ENCODE measurements at regions not wholly inside any gene's neighbourhood (a gene's known extent, or its start where the extent isn't known, plus 50 kb on each side); places are given as distances from the start of the nearest gene placed in this dataset.

DNA sequence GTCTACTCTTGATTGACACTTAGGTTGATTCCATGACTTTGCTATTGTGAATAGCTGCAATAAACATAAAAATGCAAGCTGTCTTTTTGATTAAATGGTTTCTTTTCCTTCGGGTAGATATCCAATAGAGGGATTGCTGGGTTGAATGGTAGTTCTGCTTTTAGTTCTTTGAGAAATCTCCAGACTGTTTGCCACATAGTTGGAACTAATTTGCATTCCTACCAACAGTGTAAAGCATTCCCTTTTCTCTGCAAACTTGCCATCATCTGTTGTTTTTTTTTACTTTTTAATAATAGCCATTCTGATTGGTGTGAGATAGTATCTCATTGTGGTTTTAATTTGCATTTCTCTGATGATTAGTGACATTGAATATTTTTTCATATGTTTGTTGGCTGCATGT lies 122.2 kb upstream of the PRKG2 start (continued):
- TF ChIP-seq TAF1 (IDR thresholded peaks at IDR 0.05; ENCODE audit: borderline replicate concordance, low read depth, low read length) = no peak
- no peak for TF ChIP-seq RXRA (IDR thresholded peaks at IDR 0.05; ENCODE audit: borderline replicate concordance, low read depth)
- TF ChIP-seq, protein P1, sequence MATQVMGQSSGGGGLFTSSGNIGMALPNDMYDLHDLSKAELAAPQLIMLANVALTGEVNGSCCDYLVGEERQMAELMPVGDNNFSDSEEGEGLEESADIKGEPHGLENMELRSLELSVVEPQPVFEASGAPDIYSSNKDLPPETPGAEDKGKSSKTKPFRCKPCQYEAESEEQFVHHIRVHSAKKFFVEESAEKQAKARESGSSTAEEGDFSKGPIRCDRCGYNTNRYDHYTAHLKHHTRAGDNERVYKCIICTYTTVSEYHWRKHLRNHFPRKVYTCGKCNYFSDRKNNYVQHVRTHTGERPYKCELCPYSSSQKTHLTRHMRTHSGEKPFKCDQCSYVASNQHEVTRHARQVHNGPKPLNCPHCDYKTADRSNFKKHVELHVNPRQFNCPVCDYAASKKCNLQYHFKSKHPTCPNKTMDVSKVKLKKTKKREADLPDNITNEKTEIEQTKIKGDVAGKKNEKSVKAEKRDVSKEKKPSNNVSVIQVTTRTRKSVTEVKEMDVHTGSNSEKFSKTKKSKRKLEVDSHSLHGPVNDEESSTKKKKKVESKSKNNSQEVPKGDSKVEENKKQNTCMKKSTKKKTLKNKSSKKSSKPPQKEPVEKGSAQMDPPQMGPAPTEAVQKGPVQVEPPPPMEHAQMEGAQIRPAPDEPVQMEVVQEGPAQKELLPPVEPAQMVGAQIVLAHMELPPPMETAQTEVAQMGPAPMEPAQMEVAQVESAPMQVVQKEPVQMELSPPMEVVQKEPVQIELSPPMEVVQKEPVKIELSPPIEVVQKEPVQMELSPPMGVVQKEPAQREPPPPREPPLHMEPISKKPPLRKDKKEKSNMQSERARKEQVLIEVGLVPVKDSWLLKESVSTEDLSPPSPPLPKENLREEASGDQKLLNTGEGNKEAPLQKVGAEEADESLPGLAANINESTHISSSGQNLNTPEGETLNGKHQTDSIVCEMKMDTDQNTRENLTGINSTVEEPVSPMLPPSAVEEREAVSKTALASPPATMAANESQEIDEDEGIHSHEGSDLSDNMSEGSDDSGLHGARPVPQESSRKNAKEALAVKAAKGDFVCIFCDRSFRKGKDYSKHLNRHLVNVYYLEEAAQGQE (IDR thresholded peaks at IDR 0.05; ENCODE audit: low read depth, low read length) = no peak
- TF ChIP-seq, protein P2, sequence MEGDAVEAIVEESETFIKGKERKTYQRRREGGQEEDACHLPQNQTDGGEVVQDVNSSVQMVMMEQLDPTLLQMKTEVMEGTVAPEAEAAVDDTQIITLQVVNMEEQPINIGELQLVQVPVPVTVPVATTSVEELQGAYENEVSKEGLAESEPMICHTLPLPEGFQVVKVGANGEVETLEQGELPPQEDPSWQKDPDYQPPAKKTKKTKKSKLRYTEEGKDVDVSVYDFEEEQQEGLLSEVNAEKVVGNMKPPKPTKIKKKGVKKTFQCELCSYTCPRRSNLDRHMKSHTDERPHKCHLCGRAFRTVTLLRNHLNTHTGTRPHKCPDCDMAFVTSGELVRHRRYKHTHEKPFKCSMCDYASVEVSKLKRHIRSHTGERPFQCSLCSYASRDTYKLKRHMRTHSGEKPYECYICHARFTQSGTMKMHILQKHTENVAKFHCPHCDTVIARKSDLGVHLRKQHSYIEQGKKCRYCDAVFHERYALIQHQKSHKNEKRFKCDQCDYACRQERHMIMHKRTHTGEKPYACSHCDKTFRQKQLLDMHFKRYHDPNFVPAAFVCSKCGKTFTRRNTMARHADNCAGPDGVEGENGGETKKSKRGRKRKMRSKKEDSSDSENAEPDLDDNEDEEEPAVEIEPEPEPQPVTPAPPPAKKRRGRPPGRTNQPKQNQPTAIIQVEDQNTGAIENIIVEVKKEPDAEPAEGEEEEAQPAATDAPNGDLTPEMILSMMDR (IDR thresholded peaks at IDR 0.05) = no peak

GRCh38 chr4:81335122-81335912 lies 120.3 kb upstream of the PRKG2 start:
- no peaks in the 10 kb centered on the region for H3K9me2 ChIP-seq
- H3K36me3 ChIP-seq (replicated peaks in 1 of 2; ENCODE audit: control insufficient read depth in 1 of 2, insufficient read depth in 2 of 2, low read length in 1 of 2) = no peaks in the 10 kb centered on the region
- H3K4me3 ChIP-seq (ENCODE audit: low read depth in 2 of 2, low read length in 1 of 2) = no peak overlapping the region
- no peaks in the 10 kb centered on the region for H3K27me3 ChIP-seq (ENCODE audit: insufficient read depth)
- WGBS (ENCODE audit: low lambda C conversion rate) = 2% methylated on average over 5 of the region's 5 CpGs
- H3K27ac ChIP-seq (ENCODE audit: low read depth in 2 of 2, low read length in 1 of 2) = no peak overlapping the region
- H3K4me1 ChIP-seq (ENCODE audit: control insufficient read depth in 1 of 2, insufficient read depth in 2 of 2, low read depth in 1 of 2, low read length in 1 of 2) = no peaks in the 10 kb centered on the region
- DNase-seq = no peak
- H3K9ac ChIP-seq = no peak overlapping the region
- no peaks in the 10 kb centered on the region for H4K20me1 ChIP-seq (ENCODE audit: insufficient read depth)
- TF ChIP-seq EP300 (IDR thresholded peaks at IDR 0.05; ENCODE audit: borderline replicate concordance in 1 of 2, low read depth in 1 of 2, low read length in 1 of 2) = no peak
- TF ChIP-seq TCF12 (IDR thresholded peaks at IDR 0.05) = no peak
- TF ChIP-seq FOXM1 (IDR thresholded peaks at IDR 0.05; ENCODE audit: low read depth) = no peak
- TF ChIP-seq, protein P1 (IDR thresholded peaks at IDR 0.05; ENCODE audit: low read depth, low read length) = no peak
- no peak for TF ChIP-seq YY1 (IDR thresholded peaks at IDR 0.05; ENCODE audit: low read depth)
- no peak for TF ChIP-seq SIN3A (IDR thresholded peaks at IDR 0.05; ENCODE audit: borderline replicate concordance, low read depth, low read length)
- TF ChIP-seq IRF3 (IDR thresholded peaks at IDR 0.05; ENCODE audit: low read depth, low read length) = no peak
- H2AFZ ChIP-seq (ENCODE audit: low read depth) = no peak overlapping the region
- H3K79me2 ChIP-seq (ENCODE audit: insufficient read depth) = no peaks in the 10 kb centered on the region
- no peaks in the 10 kb centered on the region for H3F3A ChIP-seq (replicated peaks; ENCODE audit: insufficient read depth)
- H3K9me3 ChIP-seq = no peaks in the 10 kb centered on the region
- ChIA-PET CTCF (interaction anchor here (1.7 kb wide), 1 partner anchor 17 kb away, joined by 9 read pairs; no protein-coding TSS in a partner anchor), POLR2A (no interaction called here)
- H3K4me2 ChIP-seq = no peak overlapping the region
